Fibroblast of pulmonary artery (primary cell): ENCODE measurements at regions not wholly inside any gene's neighbourhood (a gene's known extent, or its start where the extent isn't known, plus 50 kb on each side); places are given as distances from the start of the nearest gene placed in this dataset.

Experiments
- DNase-seq: peaks from one replicate; pipeline ENCODE4 v3.0.0-alpha.2; 2010; ENCODE audit warnings: low read depth
- H3K4me3 ChIP-seq: replicated peaks from 2 replicates; pipeline ENCODE4 v1.5.1; 2011; ENCODE audit warnings: low read depth, mild to moderate bottlenecking, control low read depth, low read length, moderate library complexity
- TF ChIP-seq, protein P1 (sequence below): IDR thresholded peaks from 2 replicates; pipeline ENCODE4 v1.5.1; 2011; ENCODE audit warnings: mild to moderate bottlenecking, control low read depth, low read length, inconsistent platforms; ENCODE audit errors: missing control alignments

- H3K4me3 ChIP-seq, result no peak overlapping the region
- no peak for DNase-seq
- TF ChIP-seq, protein P1, sequence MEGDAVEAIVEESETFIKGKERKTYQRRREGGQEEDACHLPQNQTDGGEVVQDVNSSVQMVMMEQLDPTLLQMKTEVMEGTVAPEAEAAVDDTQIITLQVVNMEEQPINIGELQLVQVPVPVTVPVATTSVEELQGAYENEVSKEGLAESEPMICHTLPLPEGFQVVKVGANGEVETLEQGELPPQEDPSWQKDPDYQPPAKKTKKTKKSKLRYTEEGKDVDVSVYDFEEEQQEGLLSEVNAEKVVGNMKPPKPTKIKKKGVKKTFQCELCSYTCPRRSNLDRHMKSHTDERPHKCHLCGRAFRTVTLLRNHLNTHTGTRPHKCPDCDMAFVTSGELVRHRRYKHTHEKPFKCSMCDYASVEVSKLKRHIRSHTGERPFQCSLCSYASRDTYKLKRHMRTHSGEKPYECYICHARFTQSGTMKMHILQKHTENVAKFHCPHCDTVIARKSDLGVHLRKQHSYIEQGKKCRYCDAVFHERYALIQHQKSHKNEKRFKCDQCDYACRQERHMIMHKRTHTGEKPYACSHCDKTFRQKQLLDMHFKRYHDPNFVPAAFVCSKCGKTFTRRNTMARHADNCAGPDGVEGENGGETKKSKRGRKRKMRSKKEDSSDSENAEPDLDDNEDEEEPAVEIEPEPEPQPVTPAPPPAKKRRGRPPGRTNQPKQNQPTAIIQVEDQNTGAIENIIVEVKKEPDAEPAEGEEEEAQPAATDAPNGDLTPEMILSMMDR, result no peak
Measured at GRCh38 chr6:169044381-169045230, 209.0 kb downstream of the THBS2 start.

DNA sequence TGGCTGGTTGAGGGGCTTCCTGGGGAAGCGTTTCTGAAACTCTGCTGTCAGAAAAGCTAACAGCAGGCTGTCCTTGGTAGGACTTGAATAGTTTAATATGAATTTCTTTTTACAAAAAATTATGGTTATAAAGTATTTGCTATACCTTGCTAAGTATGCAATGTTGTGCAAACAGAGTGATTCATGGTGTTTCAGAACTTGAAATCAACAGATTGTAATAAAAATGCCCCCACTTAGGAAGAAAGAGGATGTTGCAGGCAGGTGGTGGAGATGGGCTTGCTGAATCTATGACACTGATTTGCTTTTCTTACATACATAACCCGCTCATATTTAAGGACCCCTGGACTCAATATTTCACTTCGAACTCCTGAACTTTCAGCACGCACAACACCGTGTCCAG, 211.6 kb downstream of the THBS2 start:
- no peak for DNase-seq
- TF ChIP-seq, protein P1, result no peak
- no peak overlapping the region for H3K4me3 ChIP-seq

- no peak overlapping the region for H3K4me3 ChIP-seq
- TF ChIP-seq, protein P1, result no peak
- no peak for DNase-seq
Measured at GRCh38 chr6:169041078-169041477, 212.6 kb downstream of the THBS2 start.

- no peak overlapping the region for H3K4me3 ChIP-seq
- TF ChIP-seq, protein P1, result no peak
- no peak for DNase-seq
Measured at GRCh38 chr6:169038691-169039090, 215.0 kb downstream of the THBS2 start.

DNA sequence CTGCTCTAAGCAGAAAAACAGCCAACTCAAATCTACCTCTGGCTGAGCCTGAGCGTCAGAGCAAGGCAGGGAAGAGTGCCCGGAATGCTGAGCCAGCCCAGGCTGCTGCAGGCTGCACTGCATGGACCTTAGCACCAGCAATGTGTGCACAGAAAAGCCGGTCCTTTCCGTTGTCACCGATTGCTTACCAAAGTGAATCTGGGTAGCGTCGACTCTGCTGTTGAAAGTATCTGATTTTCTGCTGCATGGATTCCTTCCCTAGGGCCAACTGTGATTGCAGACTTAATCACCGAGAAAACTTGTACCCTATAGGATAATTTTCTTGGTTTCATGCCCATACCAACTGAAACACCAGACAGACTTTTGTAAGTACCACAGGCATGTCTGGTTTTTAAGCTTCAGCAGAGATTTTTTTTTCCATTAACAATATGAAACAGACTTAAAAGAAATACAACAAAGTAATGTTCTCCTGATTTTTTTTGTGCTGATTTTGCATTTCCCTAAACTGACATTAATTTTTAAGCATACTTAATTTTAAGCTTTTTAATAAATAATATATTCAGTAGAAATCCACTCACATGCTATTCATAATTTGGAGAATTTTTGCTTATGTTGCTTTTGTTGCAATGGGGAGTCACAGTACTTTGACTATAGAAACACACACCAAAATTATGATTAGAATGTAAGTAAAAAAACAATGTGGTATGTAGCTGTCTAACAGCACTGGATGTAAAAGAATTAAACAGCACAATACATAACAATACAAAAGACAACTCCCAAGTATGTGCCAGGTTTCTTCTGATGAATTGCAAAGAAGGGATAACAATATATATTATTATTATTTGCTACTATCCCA, 218.0 kb downstream of the THBS2 start:
- no peak overlapping the region for H3K4me3 ChIP-seq
- DNase-seq, result peak; percentile 60
- TF ChIP-seq, protein P1, result no peak

DNA sequence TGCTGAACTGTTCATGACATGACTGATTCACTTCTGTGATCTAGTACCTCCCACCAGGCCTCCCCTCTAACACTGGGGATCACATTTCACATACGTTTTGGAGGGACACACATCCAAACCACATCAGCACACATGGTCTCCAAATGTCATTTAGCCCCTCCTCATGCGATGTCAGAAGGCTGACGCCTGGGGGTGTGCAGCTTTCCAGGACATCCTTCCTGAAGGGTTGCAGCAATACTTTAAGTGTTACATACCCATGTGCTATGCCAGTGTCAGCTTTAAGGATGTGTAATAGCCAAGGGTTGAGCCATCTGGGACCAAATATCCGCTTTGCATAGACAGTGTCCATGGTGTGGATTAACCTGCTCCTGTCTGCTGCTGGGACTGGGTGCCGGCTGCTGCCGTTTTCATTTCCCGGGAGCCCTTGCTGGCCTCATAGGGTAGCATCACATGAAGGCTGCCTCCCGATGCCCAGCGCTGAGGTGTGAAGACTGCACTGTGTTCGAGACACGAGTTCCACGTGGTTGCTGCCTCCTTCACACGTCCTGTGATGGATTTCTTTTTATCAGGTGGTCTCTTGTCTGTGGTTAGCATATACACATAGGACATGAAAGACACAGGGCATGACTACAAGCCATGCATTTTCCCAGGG, 219.0 kb downstream of the THBS2 start:
- no peak for DNase-seq
- TF ChIP-seq, protein P1, result no peak
- H3K4me3 ChIP-seq, result no peak overlapping the region
